Epithelial cell of proximal tubule (primary cell): ENCODE measurements at regions not wholly inside any gene's neighbourhood (a gene's known extent, or its start where the extent isn't known, plus 50 kb on each side); places are given as distances from the start of the nearest gene placed in this dataset.
"Not testable (repeated sequence)": the region's sequence is repeated elsewhere in the genome, so short reads cannot be mapped to it uniquely, and the experiment has no call there.

ENCODE experiments used
- DNase-seq: peaks from one replicate; pipeline ENCODE4 v3.0.0-alpha.2; 2011; ENCODE audit warnings: low read depth
- H3K4me3 ChIP-seq: 2 replicates; pipeline ENCODE4 v1.5.1; 2011; ENCODE audit warnings: low read depth, mild to moderate bottlenecking, low read length
- CTCF ChIP-seq: conservative IDR thresholded peaks from 2 replicates; pipeline ENCODE4 v1.5.1; 2012; ENCODE audit warnings: low read depth, mild to moderate bottlenecking, low read length

GRCh38 chr11:109667719-109668118, 245.7 kb downstream of the C11orf87 start:
- no peak for TF ChIP-seq CTCF
- no peak overlapping the region for H3K4me3 ChIP-seq
- DNase-seq = no peak

- DNase-seq = no peak
- H3K4me3 ChIP-seq = no peak overlapping the region
- TF ChIP-seq CTCF = no peak
Observed at GRCh38 chr11:109668973-109669634, 247.1 kb downstream of the C11orf87 start.

GRCh38 chr11:109677231-109677630, 255.2 kb downstream of the C11orf87 start:
- no peak for TF ChIP-seq CTCF

GRCh38 chr11:109677876-109678275, 255.9 kb downstream of the C11orf87 start:
- no peak overlapping the region for H3K4me3 ChIP-seq
- DNase-seq = no peak
- TF ChIP-seq CTCF = no peak

More at GRCh38 chr11:109677231-109677630, 255.2 kb downstream of the C11orf87 start:
- no peak overlapping the region for H3K4me3 ChIP-seq
- DNase-seq = no peak

- TF ChIP-seq CTCF = no peak
- no peak overlapping the region for H3K4me3 ChIP-seq
- no peak for DNase-seq
Observed at GRCh38 chr11:109680127-109680526, 258.1 kb downstream of the C11orf87 start.

GRCh38 chr11:109682788-109683187, 260.8 kb downstream of the C11orf87 start:
- not testable (repeated sequence) for H3K4me3 ChIP-seq, DNase-seq

- DNase-seq = no peak
- no peak for TF ChIP-seq CTCF
- H3K4me3 ChIP-seq = no peak overlapping the region
Observed at GRCh38 chr11:109695696-109696095, 273.7 kb downstream of the C11orf87 start.
